NB4 (cell line): ENCODE measurements at regions not wholly inside any gene's neighbourhood (a gene's known extent, or its start where the extent isn't known, plus 50 kb on each side); places are given as distances from the start of the nearest gene placed in this dataset.
A peak's percentile ranks its signal among the peaks of the same experiment; 100 is the strongest.

ENCODE experiments used
- MYC ChIP-seq: IDR thresholded peaks from 2 replicates; pipeline ENCODE4 v1.6.1; 2011; ENCODE audit warnings: low read depth, low read length
- POLR2A ChIP-seq: IDR thresholded peaks from 2 replicates; pipeline ENCODE4 v1.6.1; 2011; ENCODE audit warnings: mild to moderate bottlenecking; ENCODE audit not compliant: insufficient read length; ENCODE audit errors: extremely low read depth
- TF ChIP-seq, protein P1 (sequence below): IDR thresholded peaks from one replicate; pipeline ENCODE4 v1.5.1; 2012; ENCODE audit warnings: low read depth, low read length

DNA sequence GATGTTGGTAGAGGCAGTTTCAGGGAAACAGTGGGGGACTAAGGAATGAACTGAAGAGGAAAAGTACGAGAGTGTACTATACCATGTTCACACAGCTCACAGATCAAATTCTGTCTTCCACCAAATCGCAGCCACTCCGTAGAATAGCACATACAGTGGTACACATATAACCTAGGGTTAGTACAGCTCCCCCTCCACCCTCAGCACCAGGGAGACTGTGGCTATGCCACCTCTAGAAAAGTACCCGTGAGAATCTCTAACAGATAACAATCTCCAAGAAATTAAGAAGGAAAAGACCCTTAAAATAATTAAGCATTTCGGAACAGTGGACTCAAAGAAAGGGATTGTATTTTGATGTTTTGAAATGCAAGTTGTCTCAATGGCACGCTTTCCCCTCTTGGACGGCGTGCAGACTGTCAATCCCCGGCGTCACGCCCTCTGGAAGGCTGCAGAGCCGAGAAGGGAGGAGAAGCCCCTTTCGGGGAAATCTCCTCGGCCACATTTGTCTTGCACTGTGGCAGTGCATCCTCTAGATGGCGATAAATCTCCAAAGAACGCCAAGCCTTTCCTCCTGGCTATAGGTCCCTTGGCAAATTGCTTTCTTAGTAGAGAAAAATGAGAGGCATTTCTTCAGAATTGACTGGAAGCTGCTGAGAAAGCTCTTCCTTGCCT, 345.0 kb downstream of the REEP3 start:
- TF ChIP-seq POLR2A (no peak), MYC (no peak)
- TF ChIP-seq, protein P1, sequence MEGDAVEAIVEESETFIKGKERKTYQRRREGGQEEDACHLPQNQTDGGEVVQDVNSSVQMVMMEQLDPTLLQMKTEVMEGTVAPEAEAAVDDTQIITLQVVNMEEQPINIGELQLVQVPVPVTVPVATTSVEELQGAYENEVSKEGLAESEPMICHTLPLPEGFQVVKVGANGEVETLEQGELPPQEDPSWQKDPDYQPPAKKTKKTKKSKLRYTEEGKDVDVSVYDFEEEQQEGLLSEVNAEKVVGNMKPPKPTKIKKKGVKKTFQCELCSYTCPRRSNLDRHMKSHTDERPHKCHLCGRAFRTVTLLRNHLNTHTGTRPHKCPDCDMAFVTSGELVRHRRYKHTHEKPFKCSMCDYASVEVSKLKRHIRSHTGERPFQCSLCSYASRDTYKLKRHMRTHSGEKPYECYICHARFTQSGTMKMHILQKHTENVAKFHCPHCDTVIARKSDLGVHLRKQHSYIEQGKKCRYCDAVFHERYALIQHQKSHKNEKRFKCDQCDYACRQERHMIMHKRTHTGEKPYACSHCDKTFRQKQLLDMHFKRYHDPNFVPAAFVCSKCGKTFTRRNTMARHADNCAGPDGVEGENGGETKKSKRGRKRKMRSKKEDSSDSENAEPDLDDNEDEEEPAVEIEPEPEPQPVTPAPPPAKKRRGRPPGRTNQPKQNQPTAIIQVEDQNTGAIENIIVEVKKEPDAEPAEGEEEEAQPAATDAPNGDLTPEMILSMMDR = peak; percentile 97
